ENCODE measurements at regions not wholly inside any gene's neighbourhood (a gene's known extent, or its start where the extent isn't known, plus 50 kb on each side); places are given as distances from the start of the nearest gene placed in this dataset.
"Not testable (repeated sequence)": the region's sequence is repeated elsewhere in the genome, so short reads cannot be mapped to it uniquely, and the experiment has no call there.

DNA sequence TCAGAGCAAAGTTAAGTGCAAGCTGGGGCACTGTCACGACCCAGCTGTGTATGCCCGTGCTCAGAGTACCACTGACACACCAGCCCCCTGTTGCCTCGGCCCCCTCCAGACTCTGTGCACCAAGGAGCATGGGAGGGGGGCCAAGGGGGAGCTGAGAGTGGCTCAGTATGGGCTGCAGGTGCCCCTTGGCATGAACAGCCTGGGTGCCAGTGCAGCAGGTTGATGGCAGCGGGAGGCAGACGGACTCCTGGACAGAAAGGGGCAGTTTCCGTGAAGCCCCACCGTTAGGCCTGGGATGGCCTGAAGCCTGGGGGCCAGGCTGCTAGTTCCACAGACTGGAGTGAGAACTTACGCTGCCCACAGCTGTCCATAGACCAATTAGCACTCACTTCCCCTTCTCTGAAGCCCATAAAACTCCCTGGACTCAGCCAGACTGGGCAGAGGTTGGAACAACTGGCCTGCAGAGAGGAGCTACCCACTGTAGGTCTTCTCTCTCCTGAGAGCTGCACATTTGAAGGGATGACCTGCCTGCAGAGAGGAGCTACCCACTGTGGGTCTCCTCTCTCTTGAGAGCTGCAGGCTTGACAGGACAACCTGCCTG, 182.8 kb downstream of the DEPDC1B start:
- no peak for DNase-seq (ENCODE audit: low read depth in 2 of 2)

DNA sequence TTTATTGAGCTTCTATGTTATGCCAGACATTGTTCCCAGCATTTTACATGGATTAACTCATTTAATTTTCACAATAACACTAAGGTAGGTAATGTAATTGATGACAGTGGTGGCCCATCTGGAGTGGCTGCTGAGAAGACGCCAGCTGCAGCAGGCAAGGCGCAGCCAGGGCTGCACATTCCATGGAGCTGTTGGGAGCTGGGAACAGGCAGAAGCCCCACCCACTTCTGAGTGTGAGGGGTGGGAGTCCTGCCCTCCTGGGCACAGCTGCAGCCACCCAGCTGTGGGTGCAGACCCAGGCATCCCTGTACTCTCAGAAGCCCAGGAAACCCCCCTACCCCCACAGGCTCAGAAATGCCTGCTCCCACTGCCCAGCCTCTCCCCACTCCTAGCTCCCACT, 183.3 kb downstream of the DEPDC1B start:
- no peak for DNase-seq (ENCODE audit: low read depth in 2 of 2)

DNA sequence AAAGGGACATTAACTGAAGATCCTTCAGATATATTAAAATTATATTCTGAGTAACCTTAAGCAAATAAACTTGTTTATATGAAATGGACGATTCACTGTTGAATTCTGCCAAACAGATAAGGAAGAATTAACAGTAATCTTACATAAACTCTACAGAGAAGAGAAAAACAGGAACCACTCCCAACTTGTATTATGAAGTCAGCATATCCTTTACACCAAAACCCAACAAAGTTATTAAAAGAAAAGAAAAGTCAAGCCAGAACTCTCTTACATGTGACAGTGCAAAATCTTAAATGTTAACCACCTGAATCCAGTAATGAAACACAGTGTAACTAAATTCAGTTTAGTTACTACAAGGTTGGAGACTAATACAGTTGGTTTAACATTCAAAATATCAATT, 185.8 kb downstream of the DEPDC1B start:
- no peak for DNase-seq (ENCODE audit: low read depth in 2 of 2)

DNA sequence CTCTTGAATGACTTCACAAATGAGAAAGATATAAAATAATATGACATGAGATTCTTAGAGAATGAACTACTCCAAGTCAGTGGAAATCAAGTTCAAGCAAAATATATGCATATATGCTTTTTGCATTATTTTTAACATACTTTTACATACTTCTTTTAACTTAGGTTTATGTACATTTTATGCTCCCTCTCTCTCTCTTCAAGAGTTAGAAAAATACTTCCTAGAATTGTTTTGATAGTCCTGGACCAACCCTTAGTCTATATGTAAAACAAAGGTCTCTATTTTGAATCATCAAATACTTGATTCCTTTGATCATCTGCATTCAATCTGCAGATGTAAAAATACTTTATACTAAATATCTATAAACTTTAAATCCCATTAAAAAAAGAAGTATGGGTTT, 187.8 kb downstream of the DEPDC1B start:
- DNase-seq (ENCODE audit: low read depth in 2 of 2) = no peak

DNA sequence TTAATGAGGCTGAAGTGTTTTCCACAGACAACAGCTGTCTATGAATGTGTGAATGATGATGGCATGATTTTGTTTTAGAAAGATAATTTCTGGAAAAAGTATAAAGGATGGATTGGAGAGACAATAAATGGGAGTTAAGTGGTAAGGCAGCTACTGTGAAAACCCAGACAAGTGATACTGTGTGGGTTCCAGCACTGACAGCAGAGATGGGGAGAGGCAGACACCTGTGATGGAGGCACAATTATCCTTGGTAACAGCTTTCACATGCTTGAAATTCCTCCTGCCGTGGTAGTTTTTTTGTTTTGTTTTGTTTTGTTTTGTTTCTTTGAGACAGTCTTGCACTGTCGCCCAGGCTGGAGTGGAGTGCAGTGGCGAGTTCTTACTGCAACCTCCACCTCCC, 189.3 kb downstream of the DEPDC1B start:
- DNase-seq (ENCODE audit: low read depth in 2 of 2) = no peak

DNA sequence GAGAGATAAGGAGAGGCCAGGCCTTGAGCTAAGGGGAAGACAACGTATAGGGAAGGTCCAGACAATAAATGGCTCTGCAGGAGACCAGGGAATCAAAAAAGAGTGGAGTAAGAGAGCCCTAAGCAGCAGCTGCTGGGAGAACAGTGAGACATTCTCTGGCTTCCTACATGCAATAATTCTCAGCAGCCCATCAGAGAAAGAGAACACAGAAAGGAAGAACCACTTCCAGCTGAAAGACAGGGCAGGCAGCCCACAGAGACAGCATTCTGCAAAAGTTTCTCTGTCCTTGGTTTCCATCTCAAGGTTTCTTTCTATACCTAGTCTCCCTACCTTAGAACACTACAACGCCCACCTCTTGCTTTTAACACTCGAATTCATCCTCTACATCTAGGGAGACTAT, 189.9 kb downstream of the DEPDC1B start:
- no peak for DNase-seq (ENCODE audit: low read depth in 2 of 2)

DNA sequence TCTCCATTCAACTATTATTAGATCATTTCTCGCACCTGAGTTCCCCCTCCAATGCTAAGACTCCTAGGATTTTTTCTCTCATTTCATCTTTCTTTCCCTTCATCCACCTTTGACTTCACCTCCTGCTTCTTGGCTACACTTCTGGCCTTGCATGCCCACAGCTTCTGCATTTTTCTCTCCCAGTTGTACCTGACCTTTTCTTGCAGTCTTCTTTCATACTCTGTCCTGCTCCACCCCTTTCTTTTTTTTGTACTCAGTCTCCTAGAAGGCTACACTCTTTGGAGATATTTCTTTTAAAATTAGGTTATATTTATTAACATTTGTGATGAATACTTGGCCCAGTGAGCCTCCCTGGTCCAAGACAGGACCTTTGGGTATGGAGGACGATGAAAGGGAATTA, 190.4 kb downstream of the DEPDC1B start:
- no peak for DNase-seq (ENCODE audit: low read depth in 2 of 2)

DNA sequence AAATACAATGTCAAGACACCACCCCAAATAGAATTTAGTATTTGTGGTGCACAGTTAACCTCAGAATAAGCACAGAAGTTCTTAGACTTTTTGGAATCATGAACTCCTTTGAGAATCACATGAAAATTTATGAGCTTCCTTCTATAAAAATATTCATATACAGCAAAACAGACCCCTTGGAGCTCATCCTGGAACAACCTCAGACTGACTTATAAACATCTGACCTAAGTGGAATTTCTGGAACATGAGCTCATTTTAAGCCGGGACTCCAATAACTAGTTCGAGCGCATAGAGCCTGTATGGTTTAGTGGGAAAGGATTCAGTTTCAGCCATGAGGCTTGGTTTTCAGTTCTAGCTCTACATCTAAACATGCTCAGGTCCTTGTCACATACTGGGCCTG, 192.3 kb downstream of the DEPDC1B start:
- DNase-seq (ENCODE audit: low read depth in 2 of 2) = no peak

DNA sequence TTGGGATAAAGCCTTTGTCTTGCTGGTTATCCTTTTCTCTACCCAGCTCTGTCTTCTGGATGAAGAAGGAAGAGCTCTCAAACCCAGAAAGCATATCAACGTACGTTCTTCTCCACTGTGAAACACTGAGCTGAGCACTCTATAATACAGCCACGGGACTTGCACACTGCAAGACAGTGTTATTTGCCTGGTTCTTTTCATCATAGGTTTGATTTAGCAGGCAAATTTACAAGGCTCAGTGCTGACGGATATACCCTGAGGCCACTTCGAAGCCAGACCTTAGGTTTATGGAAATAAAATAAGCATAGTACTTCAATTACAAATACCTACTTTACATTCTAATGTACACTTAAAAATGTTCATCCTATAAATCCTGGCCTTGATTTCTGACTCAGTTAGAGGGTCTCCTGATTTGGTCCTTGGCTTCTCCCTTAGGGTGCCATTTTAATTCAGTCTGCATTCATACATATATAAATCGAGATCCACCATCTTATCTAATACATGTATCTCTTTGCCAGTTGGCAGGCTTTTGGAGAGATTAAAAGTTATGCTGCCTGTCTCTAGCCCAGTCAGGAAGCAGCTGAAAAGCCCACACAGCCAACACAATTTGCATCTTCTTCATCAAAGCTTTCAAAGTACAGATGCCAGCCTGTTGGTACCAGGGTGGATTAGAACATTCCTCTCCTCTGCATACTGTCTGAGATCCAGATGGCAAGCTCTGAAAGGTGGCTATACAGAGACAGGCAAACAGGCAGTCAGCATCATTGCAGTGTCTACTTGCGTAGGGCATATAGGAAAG, 194.4 kb downstream of the DEPDC1B start:
- DNase-seq (ENCODE audit: low read depth in 2 of 2) = no peak

DNA sequence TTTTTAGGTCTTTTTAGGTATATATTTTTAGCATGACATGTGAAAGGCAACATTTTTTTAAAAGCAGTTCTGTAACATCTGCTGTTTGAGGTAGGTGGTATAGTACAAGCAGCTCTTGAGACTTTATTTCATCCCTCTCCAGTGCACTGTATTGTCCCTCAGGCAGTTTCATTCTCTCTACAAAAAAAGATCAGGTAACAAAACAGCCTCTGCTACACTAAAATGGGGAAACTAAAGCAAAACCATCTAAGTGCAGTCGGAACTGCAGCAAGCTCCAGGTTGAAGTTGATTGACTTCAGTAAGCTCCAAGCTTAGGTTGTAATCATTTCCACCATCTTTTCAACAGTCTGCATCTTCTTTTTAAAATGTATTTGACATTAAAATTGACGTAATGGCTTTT, 195.6 kb downstream of the DEPDC1B start:
- DNase-seq (ENCODE audit: low read depth in 2 of 2) = no peak

DNA sequence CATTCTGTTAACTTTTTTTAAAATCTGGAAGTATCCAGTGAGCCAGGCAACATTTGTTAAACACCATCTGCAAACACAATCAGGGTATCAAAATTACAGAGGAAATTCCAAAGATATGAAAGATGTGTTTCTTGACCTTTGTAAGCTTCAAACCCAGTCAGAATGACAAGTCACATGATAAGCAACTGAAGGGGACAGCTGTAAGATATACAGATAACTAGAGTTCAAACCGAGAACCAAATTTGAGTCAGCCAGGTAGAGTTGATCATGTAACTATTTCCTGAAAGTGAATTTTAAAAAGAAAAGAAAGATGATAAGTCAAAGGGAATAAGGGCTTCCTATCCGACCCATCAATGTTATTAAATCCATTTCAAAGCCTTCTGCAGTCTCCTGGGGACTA, 196.2 kb downstream of the DEPDC1B start:
- DNase-seq (ENCODE audit: low read depth in 2 of 2) = no peak

DNA sequence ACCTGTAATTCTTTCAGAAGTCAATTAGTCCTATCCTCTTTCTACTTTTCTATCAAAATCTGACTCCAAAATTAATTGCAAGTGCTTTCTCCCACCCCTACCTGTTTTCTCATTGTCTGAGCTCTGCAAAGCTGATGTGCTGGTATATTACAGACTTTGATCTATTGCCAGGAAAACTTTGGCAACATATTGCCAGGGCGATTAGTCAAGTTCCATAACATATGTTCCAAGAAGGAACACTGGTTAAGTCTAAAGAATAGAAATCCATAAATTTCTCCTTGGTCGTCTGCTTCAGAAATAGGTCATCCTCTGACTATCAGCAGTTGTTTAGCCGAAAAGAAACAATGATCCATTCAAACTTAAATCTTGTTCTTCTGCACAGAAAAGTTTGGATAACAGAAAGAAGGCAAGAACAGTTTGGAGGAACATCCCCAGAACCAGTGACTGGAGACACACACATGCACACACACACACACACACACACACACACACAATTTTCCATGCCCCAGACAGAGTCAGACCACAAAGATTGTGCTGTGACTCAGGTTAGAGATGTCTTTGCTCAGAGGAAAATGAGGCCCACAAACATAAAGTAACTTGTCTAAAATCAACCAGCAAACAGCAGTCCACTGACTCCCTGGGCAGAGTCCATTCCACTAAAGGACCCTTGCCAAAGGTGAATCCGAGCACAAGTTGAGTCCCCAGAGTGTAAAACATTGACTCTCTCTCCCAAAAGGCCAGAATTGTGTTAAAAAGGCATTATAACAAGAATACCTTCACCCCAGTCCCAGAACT, 202.1 kb downstream of the DEPDC1B start:
- no peak for DNase-seq (ENCODE audit: low read depth in 2 of 2)

DNA sequence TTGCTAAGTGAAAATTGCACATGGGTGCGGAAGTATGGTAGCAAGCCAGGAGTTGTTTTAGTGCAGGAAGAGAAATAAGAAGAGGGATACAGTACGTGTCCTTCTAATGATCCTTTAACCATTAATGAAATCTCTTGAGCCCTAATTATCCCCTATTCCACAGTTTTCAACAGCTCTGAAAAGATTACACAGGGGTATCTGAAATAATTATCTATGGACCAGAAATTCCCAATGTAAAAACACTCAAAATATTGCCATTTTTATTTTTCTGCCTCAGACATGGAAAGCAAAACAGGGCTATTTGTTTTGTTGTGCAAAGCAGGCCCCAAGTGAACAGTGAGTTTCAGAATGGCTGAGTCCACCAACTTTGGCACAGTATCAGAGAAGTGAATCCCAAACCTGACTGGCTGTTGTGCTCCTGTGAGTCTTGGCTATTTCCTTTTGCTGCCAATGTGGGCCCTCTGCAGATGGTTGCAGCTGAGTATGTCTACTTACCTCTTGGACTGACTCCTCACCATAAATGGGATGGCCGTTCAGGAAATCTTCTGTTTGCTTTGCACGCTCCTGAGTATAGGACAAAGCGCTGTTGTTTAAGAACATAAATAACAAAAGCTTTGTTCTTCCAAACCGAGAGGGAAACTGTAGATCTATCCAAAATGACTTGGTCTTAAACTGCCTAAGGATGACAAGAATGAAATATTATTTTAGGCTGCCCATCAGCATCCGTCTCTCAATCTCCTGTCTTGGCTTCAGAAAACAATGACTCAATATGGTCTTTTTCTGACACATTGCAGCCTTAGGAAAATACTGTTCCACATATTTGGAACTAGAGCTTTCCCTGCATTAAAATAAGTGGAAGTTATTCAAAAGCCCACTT, 204.1 kb downstream of the DEPDC1B start:
- no peak for DNase-seq (ENCODE audit: low read depth in 2 of 2)

DNA sequence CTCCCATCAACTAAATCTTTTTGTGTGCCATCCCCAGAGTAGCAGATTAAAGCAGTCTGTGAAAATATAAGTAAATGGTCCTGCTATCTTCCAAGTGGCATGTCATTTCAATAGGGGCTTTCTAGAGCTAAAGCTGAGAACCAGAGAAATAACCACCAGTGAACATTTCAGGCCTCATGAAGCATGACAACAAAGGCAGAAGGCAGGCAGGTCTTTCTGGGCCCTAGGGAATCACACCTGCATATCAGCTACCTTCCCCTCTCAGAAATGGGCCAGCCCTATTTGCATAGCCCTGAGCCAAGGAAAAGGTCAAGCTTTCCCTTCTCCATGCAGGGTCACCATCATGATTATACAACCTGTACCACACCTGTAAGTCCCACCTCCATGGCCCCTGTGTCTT, 205.3 kb downstream of the DEPDC1B start:
- no peak for DNase-seq (ENCODE audit: low read depth in 2 of 2)

DNA sequence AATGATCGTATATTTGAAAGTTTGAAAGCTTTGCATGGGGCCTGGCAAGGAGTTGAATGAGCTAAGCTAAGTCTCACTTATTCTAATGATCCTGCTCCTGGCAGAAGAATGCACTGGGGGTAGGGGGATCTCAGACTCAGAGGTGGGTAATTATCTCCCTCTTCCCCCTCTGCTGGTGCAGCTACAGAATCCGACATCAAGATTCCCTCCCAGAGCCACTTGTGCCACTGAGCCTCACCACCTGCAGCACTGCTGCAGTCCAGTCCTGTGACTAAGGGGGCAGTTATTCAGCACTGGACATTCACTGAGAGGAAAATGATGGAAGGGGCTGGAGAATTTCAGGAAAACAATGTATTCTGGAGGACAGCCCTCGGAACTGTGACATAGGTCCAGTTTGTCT, 205.8 kb downstream of the DEPDC1B start:
- DNase-seq (ENCODE audit: low read depth in 2 of 2) = no peak

DNA sequence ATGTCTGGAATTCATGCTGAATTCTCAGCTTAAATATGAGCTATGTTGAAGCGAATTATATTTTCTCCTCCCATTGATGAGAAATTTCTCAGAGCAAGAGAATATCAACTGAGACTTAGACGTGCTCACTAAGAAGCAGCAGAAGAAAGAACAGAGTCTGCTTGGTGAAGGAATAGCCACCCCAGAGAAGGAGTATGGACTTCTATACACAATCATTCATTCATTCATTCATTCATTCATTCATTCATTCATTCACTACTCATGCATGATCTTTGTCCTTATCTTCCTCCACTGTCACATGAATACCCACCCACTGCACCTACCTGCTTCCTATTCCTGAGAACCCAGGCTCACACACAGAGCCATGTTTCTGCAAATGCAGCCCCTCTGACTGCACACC, 206.6 kb downstream of the DEPDC1B start:
- no peak for DNase-seq (ENCODE audit: low read depth in 2 of 2)

DNA sequence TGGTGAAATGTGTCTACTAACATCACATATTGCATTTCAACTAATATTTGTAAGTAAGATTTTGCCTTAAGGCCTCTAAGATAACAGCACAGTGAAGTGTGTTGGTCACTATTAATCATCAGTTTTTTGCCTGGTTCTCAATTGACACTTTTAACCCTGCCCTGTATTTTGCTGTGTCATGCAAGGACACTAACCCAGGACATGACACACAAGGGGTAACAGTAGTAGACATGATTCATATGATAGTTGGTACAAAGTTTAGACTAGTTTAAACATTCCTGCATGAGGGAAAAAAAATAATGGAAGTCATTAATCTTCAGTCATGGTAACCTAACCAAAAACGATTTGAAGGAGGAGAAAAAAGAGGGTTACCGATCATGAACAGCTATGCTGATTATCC, 207.0 kb downstream of the DEPDC1B start:
- no peak for DNase-seq (ENCODE audit: low read depth in 2 of 2)

DNA sequence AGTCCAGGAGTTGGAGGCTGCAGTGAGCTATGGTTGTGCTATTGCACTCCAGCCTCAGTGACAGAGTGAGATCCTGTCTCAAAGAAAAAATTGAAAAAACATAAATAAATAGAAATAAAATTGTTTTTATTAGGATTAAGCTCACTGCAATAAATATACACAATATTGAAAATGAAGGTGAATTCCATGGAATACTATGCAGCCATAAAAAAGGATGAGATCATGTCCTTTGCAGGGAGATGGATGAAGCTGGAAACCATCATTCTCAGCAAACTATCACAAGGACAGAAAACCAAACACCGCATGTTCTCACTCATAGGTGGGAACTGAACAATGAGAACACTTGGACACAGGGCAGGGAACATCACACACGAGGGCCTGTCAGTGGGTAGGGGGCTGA, 207.6 kb downstream of the DEPDC1B start:
- DNase-seq (ENCODE audit: low read depth in 2 of 2) = not testable (repeated sequence)

DNA sequence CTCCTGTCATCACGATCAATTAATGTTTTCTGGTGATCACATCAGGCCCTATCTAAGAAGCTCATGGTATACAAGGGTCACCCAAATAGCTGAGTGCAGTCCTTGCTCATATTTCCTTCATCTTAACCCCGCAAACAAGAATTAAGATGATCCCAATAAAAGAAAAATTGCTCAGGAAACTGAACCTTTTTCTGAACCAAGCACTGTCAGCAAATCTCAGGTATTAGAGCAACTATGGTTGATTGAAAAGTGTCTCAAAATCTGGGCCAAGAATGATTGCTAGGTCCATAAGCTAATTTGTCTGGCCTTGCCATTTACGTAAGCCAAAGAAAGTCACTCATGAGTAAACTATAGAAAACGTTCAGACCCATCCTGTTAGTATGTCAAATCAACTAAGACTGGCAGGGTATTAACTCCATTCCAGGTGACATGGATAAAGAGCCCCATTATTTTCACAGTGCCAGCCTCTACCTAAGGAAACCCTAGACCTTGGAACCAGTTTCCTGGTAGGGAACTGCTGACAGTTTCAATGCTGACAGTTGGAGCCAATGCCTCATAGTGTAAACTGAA, 209.3 kb downstream of the DEPDC1B start:
- DNase-seq (ENCODE audit: low read depth in 2 of 2) = no peak

DNA sequence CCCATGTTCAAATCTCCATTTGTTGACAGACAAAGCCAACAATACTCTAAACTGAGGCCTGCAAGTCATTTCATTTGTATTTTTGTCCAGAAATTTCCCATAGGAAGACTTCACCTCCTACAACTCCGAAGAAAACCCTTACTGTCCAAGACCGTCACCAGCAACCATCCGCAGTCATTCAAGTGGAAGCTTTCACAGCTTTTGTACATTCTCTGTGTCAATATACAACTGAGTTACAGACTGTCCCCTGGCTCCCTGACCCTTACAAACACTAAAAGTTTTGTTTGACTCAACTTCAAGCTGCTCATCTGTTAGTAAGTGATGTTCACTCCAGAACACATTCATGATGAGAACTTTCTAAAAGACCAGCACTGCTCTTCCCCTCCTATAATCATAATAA, 210.1 kb downstream of the DEPDC1B start:
- no peak for DNase-seq (ENCODE audit: low read depth in 2 of 2)

DNA sequence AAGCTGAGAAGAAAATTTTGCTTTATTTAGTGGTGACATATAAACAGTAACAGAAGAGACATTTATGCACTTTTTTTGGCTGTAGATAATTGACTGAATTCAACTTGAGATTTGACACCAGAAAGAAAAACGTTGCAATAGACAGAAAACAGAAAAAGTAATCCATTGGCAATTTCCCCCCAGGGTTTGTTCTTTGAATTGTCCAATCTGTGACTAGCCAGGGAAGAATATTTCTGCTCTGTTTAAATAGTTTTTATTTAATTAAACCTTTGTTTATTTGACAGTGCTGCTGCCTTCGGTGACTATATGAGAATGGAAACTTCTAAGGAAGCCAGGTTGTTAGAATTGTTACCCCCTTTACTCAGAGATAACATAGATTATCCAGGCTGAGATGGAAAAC, 210.6 kb downstream of the DEPDC1B start:
- DNase-seq (ENCODE audit: low read depth in 2 of 2) = no peak
